ENCODE measurements at regions not wholly inside any gene's neighbourhood (a gene's known extent, or its start where the extent isn't known, plus 50 kb on each side); places are given as distances from the start of the nearest gene placed in this dataset.

- DNase-seq: no peak
These were observed 130.9 kb upstream of the PRNP start for GRCh38 chr20:4555188-4555890.

- no peak for DNase-seq
These were observed 131.9 kb upstream of the PRNP start for GRCh38 chr20:4554346-4554745.

- DNase-seq: no peak
These were observed 134.1 kb upstream of the PRNP start for GRCh38 chr20:4552075-4552640.

- no peak for DNase-seq
These were observed 135.5 kb upstream of the PRNP start for GRCh38 chr20:4550740-4551139.

GRCh38 chr20:4549711-4550259 lies 136.5 kb upstream of the PRNP start:
- DNase-seq: no peak

GRCh38 chr20:4548552-4548951 lies 137.7 kb upstream of the PRNP start:
- no peak for DNase-seq

GRCh38 chr20:4546786-4547185 lies 139.5 kb upstream of the PRNP start:
- DNase-seq: no peak

GRCh38 chr20:4546342-4546741 lies 139.9 kb upstream of the PRNP start:
- DNase-seq: no peak

GRCh38 chr20:4545526-4545925 lies 140.7 kb upstream of the PRNP start:
- no peak for DNase-seq

- DNase-seq: no peak
These were observed 141.5 kb upstream of the PRNP start for GRCh38 chr20:4544765-4545164.

GRCh38 chr20:4542270-4542669 lies 144.0 kb upstream of the PRNP start:
- no peak for DNase-seq

GRCh38 chr20:4534315-4534714 lies 151.9 kb upstream of the PRNP start:
- no peak for DNase-seq

- no peak for DNase-seq
These were observed 152.7 kb upstream of the PRNP start for GRCh38 chr20:4533368-4534133.

- DNase-seq: no peak
These were observed 153.5 kb upstream of the PRNP start for GRCh38 chr20:4532772-4533171.

- DNase-seq: no peak
These were observed 161.5 kb upstream of the PRNP start for GRCh38 chr20:4524792-4525191.

- DNase-seq: no peak
These were observed 161.9 kb upstream of the PRNP start for GRCh38 chr20:4524307-4524706.

GRCh38 chr20:4522310-4522709 lies 163.9 kb upstream of the PRNP start:
- no peak for DNase-seq

GRCh38 chr20:4521170-4521968 lies 164.9 kb upstream of the PRNP start:
- DNase-seq: no peak

- peak in 1 of 2 donors; percentile 29 for DNase-seq
These were observed 166.7 kb upstream of the PRNP start for GRCh38 chr20:4519534-4519933.

- DNase-seq: no peak
These were observed 169.4 kb upstream of the PRNP start for GRCh38 chr20:4516876-4517275.

- no peak for DNase-seq
These were observed 172.5 kb upstream of the PRNP start for GRCh38 chr20:4513720-4514119.

GRCh38 chr20:4512891-4513550 lies 173.2 kb upstream of the PRNP start:
- DNase-seq: no peak

GRCh38 chr20:4511776-4512175 lies 174.5 kb upstream of the PRNP start:
- DNase-seq: no peak
